Smooth muscle cell of the brain vasculature (primary cell): ENCODE measurements at regions not wholly inside any gene's neighbourhood (a gene's known extent, or its start where the extent isn't known, plus 50 kb on each side); places are given as distances from the start of the nearest gene placed in this dataset.
"Not testable (repeated sequence)": the region's sequence is repeated elsewhere in the genome, so short reads cannot be mapped to it uniquely, and the experiment has no call there.

Experiments used
- DNase-seq: peaks from one replicate; pipeline ENCODE4 v3.0.0-alpha.2; 2012; ENCODE audit warnings: low read depth, low spot score

DNA sequence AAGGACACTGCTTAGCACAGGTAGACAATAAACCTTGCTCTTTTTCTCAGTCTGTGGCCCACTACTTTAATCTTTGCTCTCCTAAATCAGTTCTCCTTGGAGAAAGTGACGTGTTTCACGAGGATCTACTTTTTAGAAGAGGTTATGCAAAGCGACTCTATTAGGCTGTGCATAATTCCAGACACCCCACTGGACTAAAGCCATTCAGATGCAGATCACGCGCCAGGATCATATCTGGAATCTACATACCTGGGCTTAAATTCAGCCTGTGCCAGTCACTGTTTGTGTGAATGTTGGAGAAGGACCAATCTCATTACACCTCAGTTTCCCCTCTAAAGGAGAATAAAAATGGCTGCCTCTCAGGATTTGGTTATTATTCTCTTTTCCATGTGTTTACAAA lies 413.0 kb upstream of the MYT1L start:
- no peak for DNase-seq

DNA sequence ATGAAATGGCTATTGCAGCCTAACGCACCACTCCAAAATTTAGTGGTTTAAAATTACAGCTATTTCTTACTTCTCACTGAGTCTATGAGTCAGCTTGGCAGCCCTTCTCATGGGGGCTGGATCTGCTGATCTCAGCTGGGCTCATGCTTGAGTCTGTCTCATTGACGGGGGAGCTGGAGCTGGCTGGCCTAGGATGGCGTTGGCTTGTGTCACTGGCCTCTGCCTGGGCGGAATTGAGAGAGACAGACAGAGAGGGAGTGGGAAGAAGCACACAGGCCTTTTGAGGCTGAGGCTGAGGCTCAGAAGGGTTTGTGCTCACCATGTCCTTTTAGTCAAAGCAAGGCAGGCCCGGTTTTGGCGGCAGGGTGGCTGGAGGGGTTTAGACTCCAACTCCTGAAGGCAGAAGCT lies 412.1 kb upstream of the MYT1L start:
- no peak for DNase-seq

DNA sequence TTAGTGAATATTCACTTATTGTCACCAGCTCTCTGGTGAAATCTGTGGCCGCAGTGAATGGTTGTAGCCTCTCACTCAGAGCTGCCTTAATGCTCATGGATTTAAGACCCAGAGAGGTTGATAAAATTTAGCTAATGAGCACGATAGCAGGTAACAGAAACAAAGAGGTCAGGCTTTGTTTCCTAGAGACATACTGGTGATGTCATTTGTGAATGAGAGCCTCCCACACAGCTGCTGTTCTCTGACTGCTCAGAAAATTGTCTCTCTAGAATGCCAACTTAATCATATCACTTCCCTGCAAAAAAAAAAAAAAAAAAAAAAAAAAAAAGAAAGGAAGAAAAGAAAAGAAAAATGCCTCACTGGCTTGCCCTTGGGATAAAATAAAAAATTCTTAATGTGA lies 411.7 kb upstream of the MYT1L start:
- no peak for DNase-seq

DNA sequence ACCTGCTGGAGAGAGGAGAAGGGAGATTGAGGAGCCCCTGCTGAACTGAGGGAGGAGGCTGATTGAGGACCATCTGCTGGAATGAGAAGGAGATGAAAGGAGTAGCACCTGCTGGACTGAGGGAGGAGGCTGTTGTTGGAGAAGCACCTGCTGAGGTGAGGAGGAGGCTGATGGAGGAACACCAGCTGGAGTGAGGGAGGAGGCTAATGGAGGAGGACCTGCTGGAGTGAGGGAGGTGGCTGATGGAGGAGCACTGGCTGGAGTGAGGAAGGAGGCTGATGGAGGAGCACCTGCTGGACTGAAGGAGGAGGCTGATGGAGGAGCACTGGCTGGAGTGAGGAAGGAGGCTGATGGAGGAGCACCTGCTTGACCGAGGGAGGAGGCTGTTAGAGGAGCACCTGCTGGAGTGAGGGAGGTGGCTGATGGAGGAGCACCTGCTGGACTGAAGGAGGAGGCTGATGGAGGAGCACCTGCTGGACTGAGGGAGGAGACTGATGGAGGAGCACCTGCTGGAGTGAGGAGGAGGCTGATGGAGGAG lies 409.2 kb upstream of the MYT1L start:
- no peak for DNase-seq

DNA sequence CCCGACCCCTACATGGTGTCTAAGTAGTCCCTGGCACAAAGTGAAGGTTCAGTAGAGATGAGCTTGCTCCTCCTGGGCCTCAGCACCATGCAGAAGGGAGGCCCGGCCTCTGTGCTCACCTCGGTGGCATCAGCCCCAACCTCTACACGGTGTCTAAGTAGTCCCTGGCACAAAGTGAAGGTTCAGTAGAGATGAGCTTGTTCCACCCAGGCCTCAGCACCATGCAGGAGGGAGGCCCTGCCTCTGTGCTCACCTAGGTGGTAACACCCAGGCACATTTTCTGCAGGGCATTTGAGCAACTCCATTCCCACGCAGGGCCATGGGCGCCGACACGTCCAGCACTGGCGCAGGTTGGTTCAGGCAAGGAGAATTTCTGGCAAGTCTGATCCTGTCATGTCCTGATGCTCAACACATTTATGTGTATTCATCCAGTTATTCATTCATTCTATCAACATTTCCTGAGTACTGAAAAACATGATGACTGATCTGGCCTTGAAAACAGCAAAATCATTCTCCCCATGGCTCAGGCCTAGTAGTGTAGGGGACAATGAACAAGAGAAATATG lies 408.2 kb upstream of the MYT1L start:
- DNase-seq = no peak

DNA sequence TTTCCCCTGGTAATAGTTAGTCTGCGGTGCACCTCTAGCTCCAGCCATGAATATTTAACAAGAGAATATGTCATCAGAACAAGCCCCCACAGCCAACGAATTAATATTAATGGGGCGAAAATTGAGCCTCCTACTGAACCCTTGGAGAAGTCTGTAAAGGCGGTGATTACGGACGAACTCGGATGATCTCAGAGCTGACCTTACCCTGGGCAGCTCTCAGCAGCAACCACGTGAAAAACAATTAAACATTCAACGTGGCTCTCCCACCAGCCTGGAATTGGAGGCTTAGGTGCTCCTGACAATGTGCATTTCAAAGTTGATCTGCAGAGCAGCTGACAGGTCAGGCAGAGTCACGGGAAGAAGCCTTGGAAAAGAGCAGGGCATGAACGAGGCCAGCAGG lies 407.6 kb upstream of the MYT1L start:
- no peak for DNase-seq

DNA sequence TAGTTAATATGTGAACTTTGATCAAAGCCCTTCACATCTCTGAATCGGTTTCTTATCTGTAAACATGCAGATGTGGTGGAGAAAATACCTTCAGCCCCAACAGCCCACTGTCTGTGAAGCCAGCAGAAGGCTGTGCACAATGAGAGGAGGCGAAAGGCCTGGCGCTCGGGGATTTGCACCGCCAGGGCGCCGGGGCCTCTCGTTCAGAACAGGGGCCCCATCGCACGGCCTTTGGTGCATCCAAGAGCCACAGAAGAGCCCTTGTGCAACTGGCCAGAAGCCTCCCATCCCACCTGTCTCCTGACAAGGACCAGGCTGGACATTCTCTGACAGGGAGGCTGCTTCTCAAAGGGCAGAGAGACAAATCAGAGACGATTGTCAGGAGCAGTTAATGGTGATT lies 407.2 kb upstream of the MYT1L start:
- no peak for DNase-seq

DNA sequence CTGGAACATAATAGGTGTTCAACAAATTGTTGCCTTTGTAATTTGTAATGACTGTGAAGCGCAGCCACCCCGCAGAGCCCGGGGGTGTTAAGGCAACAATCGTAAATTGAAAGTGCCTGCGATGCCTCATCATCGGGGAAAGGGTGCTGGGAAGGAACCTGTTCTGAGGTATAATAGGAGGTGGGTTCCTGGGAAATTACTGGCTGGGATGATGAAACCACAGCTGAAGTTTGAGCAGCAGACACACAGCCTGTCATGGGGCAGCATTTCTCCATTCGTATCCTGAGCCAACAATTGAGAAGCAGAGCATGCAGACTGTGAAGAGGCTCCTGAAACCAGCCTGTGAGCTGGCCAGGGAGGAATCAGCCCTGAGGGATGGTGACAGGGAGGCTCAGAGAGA lies 404.0 kb upstream of the MYT1L start:
- DNase-seq = no peak

DNA sequence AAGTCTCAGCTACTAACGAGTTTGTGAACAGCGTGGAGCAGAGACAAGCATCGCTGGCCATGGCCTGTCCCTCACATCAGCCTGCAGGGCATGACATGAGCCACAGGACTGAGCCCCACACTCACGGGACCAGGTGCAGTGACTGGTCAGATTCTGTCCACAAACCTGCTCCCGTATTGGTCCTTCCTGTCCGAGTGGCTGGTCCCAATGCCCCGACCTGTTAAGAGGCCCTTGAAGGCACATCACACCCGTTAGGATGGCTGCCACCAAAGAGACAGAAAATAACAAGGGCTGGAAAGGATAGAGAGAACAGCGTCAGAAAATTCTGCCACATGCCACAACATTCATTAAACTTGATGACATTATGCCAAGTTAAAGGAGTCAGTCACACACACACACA lies 403.2 kb upstream of the MYT1L start:
- DNase-seq = no peak

DNA sequence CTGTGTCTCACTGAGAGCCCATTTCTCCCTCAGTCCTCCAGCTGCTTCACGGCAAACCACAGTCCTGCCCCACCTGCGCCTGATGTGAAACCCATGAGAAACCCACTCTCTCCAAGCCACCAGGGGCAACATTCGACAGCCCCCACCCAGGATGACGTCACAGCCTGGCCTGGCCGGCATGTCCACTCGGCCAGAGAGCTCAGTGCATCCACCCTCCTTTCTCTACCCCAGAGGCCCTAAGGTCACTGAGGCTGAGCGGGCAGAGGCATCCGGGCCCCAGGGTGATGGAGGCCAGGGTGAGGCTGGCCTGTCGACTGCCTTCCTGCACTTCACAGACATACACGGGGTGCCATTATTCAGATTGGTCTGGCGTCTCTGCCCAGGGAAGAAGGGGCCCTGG lies 402.7 kb upstream of the MYT1L start:
- no peak for DNase-seq

DNA sequence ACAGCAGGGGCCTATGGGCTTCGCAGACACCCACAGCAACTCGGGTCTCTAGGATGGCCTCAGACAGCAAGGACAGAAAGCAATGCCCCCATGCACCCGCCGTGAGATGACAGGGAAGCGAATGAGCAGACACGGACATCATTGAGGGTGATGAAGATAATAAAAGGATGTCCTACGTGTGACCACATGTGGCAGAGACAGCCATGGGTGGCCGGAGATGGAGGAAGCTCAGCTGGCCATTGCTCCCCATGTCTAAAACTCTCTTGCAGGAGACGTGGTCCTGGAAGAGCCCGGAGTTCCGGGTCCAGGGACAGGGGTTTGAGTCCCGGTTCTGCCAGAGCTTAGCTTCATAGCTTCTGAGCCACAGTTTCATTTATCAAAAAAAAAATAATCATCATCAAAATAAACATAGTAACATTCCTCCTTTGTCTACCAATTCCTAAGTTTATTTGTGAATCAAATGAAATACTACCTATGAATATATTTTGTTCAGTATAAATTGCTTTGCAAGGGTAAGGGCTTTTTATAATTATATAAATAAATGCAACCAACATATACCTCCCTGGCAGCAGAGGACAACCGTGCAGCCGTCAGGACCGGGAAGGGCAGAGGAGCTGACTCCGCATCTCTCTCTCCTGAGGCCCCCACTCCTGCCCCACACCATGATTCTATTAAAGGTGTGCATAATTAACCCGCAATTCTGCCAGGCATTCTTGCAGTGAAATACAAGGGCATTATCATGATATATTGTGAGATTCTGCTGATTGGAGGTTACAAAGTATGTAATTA lies 401.4 kb upstream of the MYT1L start:
- no peak for DNase-seq

DNA sequence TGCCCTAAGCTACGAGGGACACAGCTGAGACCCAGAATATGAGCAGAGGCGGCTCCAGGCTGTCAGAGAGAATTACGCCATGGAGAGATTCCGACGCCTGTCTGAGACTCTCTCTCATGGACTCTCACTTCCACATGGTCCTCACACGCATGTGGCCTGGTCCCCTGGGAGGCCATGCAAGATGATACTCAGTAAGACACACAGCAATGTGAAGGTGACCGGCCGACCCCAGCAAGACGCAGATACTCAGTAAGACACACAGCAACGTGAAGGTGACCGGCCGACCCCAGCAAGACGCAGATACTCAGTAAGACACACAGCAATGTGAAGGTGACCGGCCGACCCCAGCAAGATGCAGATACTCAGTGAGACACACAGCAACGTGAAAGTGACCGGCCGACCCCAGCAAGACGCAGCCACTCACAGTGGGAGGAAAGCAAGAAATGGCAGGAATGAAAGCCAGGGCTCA lies 400.8 kb upstream of the MYT1L start:
- no peak for DNase-seq

DNA sequence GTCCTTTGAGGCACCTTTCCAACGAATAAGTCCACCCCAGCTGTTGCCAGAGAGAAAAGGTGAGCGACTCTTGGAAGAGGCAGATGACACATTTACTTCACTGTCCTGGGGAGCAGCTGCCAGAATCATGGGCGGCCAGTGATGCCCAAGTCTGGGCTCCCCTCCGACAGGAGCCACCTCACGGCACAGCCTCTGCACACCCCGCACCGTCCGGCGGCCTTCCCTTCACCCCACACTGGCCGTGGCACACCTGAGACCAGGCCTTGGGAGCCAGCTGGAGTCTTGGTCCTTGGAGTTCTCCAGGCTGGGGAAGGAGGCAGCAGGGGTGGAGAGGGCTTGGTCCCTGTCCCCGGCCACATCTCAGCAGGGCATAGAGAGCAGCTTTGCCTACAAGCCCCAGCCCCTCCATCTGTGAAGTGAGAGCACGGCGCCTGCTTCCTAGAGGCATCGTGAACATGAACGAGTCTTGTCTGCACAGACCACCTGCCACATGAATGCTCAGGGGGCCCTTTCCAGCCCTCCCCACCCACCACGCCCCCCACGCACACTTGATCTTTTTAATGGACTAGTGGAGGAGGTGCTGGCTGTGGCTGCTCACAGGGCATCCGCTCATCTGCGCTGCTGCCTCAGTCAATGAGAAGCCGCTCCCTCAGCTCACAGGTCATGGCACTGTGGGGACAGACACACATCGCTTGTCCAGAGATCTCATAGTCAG lies 400.2 kb upstream of the MYT1L start:
- DNase-seq = no peak

DNA sequence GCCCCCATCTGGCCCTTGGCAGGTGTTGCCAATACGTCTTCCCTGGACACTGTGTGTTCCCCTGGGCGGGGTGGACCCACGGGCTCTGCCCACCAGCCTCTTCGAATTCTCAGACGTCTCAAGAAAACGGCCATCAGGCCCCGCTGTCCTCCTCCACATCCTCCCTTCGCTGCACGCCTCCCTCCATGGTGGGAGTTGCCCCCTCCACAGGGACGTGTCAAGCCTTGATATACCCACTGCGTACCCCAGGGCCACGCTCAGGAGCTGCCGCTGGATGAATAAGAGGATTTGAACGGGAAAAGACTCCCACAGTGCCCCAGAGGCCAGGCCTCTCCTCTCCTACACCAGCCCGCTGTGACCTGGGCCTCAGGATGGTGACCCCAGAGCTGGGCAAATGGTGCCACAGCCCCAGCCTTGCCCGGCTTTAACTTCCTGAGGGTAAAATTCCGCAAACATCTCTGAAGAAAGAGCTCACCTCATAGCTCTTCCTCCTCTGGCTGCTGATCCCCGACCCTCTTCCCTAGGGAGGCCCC lies 399.3 kb upstream of the MYT1L start:
- no peak for DNase-seq

DNA sequence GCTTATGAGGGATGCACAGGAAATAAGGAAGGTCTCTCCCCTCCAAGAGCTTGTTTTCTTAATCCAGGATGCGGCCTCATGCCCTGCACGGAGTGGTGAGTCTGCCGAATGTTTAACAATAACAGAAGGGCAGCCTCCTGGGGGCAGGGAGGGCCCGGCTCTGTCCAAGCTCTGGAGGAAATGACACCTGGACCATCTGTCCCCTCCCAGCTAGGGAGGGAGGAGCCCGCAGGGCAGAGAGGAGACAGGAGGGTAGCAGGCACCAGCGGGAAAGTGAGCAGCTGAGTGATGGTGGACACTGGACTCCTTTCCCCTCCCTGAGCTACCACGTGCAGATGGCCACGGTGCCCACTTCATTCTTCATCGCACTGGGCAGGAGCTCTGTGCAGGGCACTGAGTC lies 398.2 kb upstream of the MYT1L start:
- DNase-seq = no peak

DNA sequence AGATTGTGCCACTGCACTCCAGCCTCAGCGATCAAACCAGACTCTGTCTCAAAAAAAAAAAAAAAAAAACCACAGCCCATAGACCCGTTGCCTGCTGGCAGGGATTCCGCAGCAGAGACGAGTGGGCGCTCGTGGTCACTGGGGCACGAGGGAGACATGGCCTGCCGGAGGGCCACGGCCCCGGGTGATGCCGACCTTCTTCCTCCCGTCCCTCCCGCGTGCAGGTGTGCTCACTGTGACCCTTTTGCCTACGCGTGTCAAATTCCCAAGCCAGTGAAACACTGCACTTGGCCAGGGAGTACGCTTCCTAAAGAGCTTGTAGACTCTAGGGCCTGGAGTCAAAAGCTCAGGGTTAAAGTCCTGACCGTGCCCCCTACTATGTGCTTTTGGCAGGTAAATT lies 397.6 kb upstream of the MYT1L start:
- no peak for DNase-seq

DNA sequence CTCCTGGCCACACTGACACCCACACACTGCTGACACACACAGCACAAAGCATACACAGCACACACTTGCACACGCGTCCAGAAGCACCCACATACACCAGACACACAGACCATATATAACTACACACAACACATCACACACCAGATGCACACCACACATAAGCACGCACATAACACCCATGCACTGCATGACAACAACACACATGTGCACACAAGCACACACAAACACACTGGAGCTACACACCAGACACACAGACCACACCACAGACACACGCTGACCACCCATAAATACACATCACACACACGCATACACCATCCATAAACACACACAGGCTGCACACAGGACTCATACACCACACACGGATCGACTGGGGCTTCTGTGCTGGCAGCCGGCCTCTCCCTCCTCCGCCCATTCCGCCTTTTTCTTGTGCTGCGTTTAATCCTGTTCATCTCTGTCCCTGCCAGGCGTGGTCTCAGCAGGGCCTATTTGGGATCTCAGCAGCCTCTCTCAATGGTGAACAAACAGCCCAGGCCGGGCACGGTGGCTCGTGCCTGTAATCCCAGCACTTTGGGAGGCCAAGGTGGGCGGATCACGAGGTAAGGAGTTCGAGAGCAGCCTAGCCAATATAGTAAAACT lies 396.9 kb upstream of the MYT1L start:
- no peak for DNase-seq

DNA sequence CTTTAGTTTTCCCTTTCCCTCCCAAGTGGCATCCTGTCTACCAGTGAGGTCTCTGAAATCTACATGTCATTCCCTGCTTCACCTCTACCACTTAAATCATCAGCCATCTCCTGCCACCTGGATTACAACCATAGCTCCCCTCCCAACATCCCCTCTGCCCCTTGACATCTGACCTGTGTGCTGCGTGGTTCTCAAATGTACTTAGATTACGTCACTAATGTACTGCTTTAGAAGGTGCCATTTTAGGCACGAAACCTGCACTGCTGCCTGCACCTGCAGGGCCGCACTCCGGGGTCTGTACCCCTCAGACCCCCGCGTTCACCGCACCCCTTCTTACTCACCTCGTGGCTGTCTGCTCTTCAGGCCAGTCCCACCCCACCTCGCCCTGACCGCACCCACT lies 395.1 kb upstream of the MYT1L start:
- no peak for DNase-seq

DNA sequence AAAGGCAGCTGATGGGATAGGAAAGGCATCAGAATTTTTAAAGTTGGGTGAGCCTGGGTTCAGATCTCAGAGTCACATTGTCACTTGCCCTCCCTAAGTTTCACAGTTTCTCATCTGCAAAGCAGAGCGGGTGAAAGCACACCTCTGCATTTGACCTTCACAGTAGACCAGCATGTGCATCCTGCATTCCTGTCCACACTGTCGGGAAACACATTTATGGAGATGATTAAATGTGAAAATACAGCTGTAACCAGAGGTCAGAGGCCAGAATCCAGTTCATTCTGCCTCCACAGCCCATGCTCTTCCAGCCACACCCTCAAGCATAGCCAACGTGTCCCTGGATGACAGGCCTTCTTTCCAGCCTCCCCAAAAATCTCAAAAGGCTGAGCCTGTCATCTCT lies 392.0 kb upstream of the MYT1L start:
- DNase-seq = no peak

DNA sequence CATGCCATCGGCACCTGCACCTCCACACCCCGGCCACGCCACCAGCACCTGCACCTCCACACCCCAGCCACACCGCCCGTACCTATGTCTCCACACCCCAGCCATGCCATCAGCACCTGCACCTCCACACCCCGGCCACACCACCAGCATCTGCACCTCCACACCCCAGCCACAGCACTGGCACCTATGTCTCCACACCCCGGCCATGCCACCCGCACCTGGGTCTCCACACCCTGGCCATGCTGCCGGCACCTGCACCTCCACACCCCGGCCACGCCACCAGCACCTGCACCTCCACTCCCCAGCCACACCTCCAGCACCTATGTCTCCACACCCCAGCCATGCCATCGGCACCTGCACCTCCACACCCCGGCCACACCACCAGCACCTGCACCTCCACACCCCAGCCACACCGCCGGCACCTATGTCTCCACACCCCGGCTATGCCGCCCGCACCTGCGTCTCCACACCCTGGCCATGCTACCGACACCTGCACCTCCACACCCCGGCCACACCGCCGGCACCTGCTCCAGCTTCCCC lies 390.3 kb upstream of the MYT1L start:
- no peak for DNase-seq

DNA sequence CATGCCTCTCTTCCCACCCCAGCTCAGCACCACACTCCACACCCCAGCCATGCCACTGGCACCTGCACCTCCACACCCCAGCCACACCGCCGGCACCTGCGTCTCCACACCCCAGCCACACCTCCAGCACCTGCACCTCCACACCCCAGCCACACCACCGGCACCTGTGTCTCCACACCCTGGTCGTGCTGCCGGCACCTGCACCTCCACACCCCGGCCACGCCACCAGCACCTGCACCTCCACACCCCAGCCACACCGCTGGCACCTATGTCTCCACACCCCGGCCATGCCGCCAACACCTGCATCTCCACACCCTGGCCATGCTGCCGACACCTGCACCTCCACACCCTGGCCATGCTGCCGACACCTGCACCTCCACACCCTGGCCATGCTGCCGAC lies 389.7 kb upstream of the MYT1L start:
- not testable (repeated sequence) for DNase-seq

DNA sequence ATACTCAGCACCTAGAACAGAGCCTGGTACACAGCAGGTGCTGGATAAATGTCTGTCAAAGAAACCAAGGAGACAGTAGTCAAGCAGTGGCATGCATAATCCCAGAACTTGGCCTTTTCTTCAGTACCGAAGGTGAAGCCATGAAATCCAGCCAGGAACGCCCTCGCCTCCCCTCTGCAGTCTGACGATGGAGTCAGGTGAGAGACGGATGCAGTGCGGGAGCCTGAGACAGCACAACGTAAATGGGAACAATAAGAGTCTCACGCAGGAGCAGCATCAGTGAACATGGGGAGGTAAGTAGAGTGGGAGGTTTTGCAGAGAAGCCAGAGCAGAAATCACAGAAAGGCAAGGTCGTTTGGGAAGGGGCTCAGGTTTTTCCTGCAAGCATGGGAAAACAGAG lies 389.3 kb upstream of the MYT1L start:
- no peak for DNase-seq
